ENCODE measurements at regions not wholly inside any gene's neighbourhood (a gene's known extent, or its start where the extent isn't known, plus 50 kb on each side); places are given as distances from the start of the nearest gene placed in this dataset.

- DNase-seq = no peak
Observed at GRCh38 chr2:136557203-136557602, 208.1 kb upstream of the THSD7B start.

- DNase-seq = no peak
Observed at GRCh38 chr2:136550181-136550580, 215.2 kb upstream of the THSD7B start.

GRCh38 chr2:136539355-136539754 is 226.0 kb upstream of the THSD7B start:
- DNase-seq = no peak

GRCh38 chr2:136538489-136538888 is 226.9 kb upstream of the THSD7B start:
- no peak for DNase-seq

- no peak for DNase-seq
Observed at GRCh38 chr2:136534811-136535210, 230.5 kb upstream of the THSD7B start.

DNA sequence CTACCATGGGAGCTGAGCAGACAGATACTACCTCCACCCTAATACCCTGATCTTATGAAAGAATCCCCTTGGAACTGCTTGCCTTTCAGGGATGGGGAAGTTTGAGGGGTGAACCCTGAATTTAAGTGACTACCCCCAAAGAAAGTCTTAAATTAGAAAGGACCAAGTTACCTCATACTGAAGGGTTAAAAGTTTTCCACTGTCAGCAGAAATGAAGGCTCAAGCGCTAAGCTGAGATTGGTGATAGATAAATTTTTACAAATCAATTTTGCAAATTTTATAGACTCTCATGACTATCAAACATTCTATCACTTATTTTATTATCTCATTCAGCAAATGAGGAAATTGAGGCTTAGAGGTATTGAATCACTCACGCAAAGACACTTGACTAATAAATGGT is 233.2 kb upstream of the THSD7B start:
- no peak for DNase-seq

GRCh38 chr2:136531731-136532130 is 233.6 kb upstream of the THSD7B start:
- DNase-seq = no peak

GRCh38 chr2:136530146-136530545 is 235.2 kb upstream of the THSD7B start:
- DNase-seq = no peak

- DNase-seq = peak; percentile 48
Observed at GRCh38 chr2:136527560-136527959, 237.8 kb upstream of the THSD7B start.

- no peak for DNase-seq
Observed at GRCh38 chr2:136522724-136523123, 242.6 kb upstream of the THSD7B start.

GRCh38 chr2:136517716-136518115 is 247.6 kb upstream of the THSD7B start:
- DNase-seq = no peak

DNA sequence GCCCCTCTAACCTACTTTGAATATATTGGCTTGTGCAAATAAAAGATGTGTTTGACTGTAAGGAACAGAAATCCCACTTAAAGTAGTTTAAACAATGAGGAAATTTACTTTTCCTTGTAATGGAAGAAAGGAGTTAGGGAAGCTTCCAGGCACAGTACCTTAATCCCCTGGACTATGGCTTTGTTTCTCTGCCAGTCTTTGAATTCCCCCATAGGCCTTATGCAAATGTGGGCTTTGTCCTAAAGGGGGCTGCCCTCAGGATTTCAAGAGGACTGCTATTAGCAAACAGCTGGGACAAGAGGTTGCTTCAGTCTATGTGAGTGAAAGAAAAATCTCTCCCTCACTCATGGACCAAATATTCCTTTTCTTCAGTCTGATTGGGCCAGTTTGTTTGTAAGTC is 255.1 kb upstream of the THSD7B start:
- DNase-seq = no peak

GRCh38 chr2:136505462-136505861 is 259.9 kb upstream of the THSD7B start:
- DNase-seq = no peak

- DNase-seq = no peak
Observed at GRCh38 chr2:136502660-136503059, 262.7 kb upstream of the THSD7B start.

GRCh38 chr2:136497709-136498108 is 267.6 kb upstream of the THSD7B start:
- no peak for DNase-seq

- DNase-seq = no peak
Observed at GRCh38 chr2:136496966-136497365, 268.4 kb upstream of the THSD7B start.

GRCh38 chr2:136495636-136496035 is 269.7 kb upstream of the THSD7B start:
- DNase-seq = no peak

GRCh38 chr2:136492901-136493300 is 272.4 kb upstream of the THSD7B start:
- no peak for DNase-seq

GRCh38 chr2:136490100-136490499 is 275.2 kb upstream of the THSD7B start:
- no peak for DNase-seq

DNA sequence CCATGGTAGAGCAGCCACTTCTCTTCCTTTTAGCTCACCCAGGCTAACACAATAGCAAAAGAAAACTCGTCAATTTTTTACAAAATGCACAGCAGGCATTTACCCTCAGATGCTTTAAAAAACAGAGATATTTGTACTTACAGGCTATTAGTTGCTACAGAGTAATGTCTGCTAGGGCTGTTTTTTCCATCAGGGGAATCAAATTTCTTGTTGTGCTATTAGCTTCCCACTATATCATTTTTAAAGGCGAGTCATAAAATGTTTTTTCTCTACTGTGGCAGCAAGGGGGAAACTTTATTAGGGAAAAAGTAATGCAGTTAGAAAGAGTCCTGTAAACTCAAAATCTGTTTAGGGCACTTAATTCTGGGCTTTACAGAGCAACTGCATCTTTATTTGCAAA is 277.9 kb upstream of the THSD7B start:
- no peak for DNase-seq

DNA sequence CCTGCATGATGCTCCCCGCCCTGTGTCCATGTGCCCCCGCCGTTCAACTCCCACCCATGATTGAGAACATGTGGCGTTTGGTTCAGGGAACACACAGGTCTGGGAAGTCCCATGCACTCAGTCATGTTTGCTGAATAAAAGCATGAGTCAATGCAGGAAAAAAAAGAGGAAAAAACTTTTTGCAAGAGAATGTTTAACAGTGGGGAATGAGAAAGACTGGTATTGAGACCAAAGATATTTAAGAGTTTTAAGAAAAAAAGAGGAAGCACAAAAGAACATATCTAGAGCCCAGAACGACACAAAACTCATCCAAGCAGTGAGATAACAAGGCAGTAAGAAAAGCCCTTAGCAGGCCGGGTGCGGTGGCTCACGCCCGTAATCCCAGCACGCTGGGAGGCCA is 279.2 kb upstream of the THSD7B start:
- no peak for DNase-seq

GRCh38 chr2:136482966-136483365 is 282.4 kb upstream of the THSD7B start:
- no peak for DNase-seq

GRCh38 chr2:136482006-136482405 is 283.3 kb upstream of the THSD7B start:
- DNase-seq = no peak

DNA sequence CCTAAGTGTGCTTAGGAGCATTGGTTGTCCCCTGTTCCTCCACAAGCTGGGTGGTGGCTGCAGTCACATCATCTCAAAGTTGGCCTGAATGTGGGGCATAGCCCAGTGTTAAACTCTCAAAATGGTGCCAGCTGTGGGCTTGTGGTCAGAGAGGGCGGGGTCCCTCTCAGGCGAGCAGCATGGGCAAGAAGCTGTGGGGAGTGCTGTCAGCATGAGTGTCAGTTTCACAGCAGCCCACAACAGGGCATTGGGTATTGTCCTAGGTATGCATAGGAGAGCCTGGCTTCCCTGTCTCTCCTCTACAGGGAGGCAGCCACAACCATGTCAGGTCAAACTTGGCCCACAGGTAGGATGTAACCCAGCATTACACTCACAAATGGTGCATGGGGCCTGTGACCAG is 285.6 kb upstream of the THSD7B start:
- no peak for DNase-seq

- no peak for DNase-seq
Observed at GRCh38 chr2:136468799-136469369, 296.5 kb upstream of the THSD7B start.

- no peak for DNase-seq
Observed at GRCh38 chr2:136452528-136452927, 312.8 kb upstream of the THSD7B start.

All from RPMI8226 (cell line).